Ascending aorta (tissue), 2 donors: ENCODE measurements at regions not wholly inside any gene's neighbourhood (a gene's known extent, or its start where the extent isn't known, plus 50 kb on each side); places are given as distances from the start of the nearest gene placed in this dataset.

Experiments used
- DNase-seq, 2 donors: peaks; one replicate each; pipeline ENCODE4 v3.0.0-alpha.2; 2019; ENCODE audit warnings: low spot score in 2 of 2
- H3K27ac ChIP-seq, 2 donors: fragments of 200-600 bp; sonication (generic); one replicate each; pipeline ENCODE4 v1.5.1; 2016 to 2017; ENCODE audit warnings: mild to moderate bottlenecking in 1 of 2
- H3K27me3 ChIP-seq: fragments of 200-600 bp; sonication (generic); one replicate; pipeline ENCODE4 v1.5.1; 2017
- H3K36me3 ChIP-seq, 2 donors: fragments of 200-600 bp; sonication (generic); one replicate each; pipeline ENCODE4 v1.5.1; 2016
- H3K4me1 ChIP-seq, 2 donors: fragments of 200-600 bp; sonication (generic); one replicate each; pipeline ENCODE4 v1.5.1; 2016 to 2017; ENCODE audit warnings: mild to moderate bottlenecking in 1 of 2
- H3K4me3 ChIP-seq, 2 donors: fragments of 200-600 bp; sonication (generic); one replicate each; pipeline ENCODE4 v1.5.1; 2016 to 2017; ENCODE audit warnings: mild to moderate bottlenecking in 1 of 2
- H3K9me3 ChIP-seq, 2 donors: fragments of 200-600 bp; sonication (generic); one replicate each; pipeline ENCODE4 v1.5.1; 2016
- intact Hi-C: fragments of 100-400 bp; cut with DNase I; formaldehyde crosslinking; loops from one replicate; pipeline ENCODE4 v1.15.1; 2023
- TF ChIP-seq, protein P1 (sequence below), 3 experiments: fragments of 200-600 bp in 2 of 3; fragments of 450-650 bp in 1 of 3; sonication (generic) in 2 of 3; IDR thresholded peaks; one replicate each; pipeline ENCODE4 v1.5.1; 2016 to 2019; ENCODE audit warnings: antibody characterized with exemption in 3 of 3, mild to moderate bottlenecking in 1 of 3, moderate library complexity in 1 of 3

DNA sequence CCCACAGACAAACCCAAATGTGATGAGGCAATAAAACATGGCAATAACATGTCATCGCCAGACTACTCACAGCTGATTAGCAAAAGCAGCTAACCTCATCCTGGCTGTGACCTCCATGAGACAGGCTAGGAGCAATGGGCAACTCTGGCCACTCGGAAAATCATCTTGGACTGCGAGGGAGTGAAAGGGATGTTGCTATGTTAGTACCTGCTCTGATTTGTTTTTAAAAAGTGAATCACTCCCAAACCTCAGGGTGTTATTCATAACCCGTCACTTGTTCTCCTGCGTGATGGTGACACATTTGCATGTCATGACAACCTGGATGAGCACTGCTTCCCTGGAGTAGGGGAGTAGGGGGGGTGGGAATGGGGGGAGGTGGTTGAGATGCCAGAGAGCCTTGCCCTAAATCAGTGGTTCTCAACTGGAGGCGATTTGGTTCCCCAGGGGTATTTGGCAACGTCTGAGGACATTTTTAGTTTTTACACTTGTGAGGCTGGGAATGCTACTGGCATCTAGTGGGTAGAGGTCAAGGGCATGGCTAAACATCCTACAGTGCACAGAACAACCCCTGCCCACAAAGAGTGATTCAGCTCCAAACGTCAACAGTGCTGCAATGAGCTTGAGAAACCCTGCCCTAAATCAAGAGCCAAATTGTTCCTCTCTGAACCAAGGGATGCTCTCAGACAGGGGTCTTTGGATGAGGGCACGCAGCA, 241.7 kb downstream of the SOX9 start:
- intact Hi-C loops = no loop called here
- Histone ChIP-seq H3K27me3 (no peaks in the 10 kb centered on the region), H3K4me1 (no peaks in the 10 kb centered on the region), H3K36me3 (no peaks in the 10 kb centered on the region), H3K4me3 (no peak overlapping the region), H3K27ac (no peak overlapping the region), H3K9me3 (no peaks in the 10 kb centered on the region)
- no peak for DNase-seq
- TF ChIP-seq, protein P1, sequence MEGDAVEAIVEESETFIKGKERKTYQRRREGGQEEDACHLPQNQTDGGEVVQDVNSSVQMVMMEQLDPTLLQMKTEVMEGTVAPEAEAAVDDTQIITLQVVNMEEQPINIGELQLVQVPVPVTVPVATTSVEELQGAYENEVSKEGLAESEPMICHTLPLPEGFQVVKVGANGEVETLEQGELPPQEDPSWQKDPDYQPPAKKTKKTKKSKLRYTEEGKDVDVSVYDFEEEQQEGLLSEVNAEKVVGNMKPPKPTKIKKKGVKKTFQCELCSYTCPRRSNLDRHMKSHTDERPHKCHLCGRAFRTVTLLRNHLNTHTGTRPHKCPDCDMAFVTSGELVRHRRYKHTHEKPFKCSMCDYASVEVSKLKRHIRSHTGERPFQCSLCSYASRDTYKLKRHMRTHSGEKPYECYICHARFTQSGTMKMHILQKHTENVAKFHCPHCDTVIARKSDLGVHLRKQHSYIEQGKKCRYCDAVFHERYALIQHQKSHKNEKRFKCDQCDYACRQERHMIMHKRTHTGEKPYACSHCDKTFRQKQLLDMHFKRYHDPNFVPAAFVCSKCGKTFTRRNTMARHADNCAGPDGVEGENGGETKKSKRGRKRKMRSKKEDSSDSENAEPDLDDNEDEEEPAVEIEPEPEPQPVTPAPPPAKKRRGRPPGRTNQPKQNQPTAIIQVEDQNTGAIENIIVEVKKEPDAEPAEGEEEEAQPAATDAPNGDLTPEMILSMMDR (IDR thresholded peaks at IDR 0.05) = no peak

DNA sequence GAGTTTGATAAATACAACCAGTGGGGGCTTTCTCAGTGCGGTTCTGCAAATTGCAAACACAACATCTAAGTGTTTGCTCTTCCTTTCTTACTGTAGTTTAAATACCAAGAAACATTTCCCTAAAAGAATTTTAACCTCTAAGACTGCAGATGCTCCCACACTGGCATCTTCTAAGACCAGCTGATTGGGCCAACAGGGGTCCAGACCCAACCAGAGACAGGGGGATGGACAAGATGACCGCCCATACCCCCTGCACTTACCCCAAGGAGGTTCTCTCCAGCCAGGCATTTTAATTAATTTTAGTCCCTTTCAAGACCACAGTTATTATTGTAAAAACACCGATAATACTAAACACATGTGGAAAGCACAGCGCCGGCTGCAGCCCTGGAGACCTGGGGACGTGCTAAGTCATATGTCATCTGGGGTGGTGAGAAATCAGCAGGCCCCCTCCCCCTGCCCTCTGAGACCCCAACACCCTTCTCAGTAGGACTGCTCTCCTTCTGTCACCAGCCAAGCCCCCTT, 242.3 kb downstream of the SOX9 start:
- H3K27me3 ChIP-seq = no peaks in the 10 kb centered on the region
- H3K36me3 ChIP-seq = no peaks in the 10 kb centered on the region
- no peak overlapping the region for H3K27ac ChIP-seq
- DNase-seq = no peak
- TF ChIP-seq, protein P1 (IDR thresholded peaks at IDR 0.05) = no peak
- intact Hi-C loops = no loop called here
- H3K4me1 ChIP-seq = no peaks in the 10 kb centered on the region
- H3K9me3 ChIP-seq = no peaks in the 10 kb centered on the region
- no peak overlapping the region for H3K4me3 ChIP-seq

DNA sequence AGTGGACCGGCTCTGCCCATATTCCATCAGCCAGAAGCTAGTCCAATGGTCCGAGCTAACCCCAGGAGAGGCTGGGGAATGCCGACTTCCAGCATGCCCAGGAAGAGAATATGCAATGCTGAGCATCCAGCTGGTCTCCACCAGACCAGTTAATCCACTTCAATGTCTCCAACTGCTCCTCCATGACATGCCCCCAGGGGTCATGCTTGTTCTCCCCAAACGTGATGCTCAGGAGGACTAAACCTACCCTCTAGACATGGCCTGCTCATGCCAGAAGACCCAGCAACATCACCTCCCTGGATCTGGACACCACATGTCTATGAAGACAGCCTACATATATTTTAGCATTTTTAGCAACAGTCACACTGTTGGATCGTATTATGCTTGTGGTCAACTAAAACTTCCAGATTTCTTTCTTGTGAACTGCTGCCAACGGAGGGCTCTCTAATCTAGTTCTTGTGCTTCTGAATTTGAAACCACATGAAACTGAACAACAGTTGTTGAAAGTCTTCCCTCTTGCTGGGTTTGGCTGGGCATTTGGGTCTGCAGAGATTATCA, 245.1 kb downstream of the SOX9 start:
- no peak overlapping the region for H3K4me3 ChIP-seq
- intact Hi-C loops = no loop called here
- H3K27me3 ChIP-seq = no peaks in the 10 kb centered on the region
- no peak for DNase-seq
- H3K27ac ChIP-seq = no peak overlapping the region
- no peaks in the 10 kb centered on the region for H3K4me1 ChIP-seq
- no peaks in the 10 kb centered on the region for H3K36me3 ChIP-seq
- TF ChIP-seq, protein P1 (IDR thresholded peaks at IDR 0.05) = no peak
- no peaks in the 10 kb centered on the region for H3K9me3 ChIP-seq

DNA sequence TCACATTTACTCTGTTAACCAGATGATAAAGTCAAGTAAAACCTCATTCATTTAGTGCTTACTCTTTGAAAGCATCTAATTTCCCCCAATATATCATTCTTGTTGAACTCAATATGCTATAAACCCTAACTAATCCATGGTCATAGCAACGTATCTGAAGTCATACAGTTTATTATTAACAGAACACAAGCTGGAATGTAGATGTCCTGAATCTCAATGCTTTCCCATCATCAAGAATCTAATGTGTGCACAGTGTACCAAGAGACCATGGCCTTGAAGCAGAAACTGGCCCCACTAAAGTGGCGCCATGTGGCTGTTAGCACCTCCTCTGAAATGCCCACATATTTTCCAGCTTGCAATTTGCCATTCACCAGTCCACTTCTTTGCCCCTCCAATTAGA, 245.8 kb downstream of the SOX9 start:
- no peaks in the 10 kb centered on the region for H3K9me3 ChIP-seq
- no peaks in the 10 kb centered on the region for H3K27me3 ChIP-seq
- H3K27ac ChIP-seq = no peak overlapping the region
- no peaks in the 10 kb centered on the region for H3K36me3 ChIP-seq
- intact Hi-C loops = no loop called here
- TF ChIP-seq, protein P1 (IDR thresholded peaks at IDR 0.05) = no peak
- no peaks in the 10 kb centered on the region for H3K4me1 ChIP-seq
- no peak overlapping the region for H3K4me3 ChIP-seq
- DNase-seq = no peak

DNA sequence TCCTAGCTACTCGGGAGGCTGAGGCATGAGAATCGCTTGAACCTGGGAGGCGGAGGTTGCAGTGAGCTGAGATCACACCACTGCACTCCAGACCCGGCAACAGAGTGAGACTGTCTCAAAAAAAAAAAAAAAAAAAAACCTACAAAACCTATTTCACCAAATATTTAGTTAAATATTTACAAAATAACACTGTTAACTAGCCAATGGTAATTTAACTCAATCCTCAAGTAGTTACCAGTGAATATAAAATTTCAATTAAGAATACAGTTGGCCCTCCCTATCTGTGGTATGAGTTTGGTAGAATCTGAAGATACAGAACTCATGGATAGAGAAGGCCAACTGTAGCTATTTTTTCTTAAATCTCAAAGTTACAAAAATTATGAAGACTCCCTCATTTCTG, 247.4 kb downstream of the SOX9 start:
- H3K4me1 ChIP-seq = no peaks in the 10 kb centered on the region
- H3K9me3 ChIP-seq = no peaks in the 10 kb centered on the region
- H3K4me3 ChIP-seq = no peak overlapping the region
- no peak overlapping the region for H3K27ac ChIP-seq
- no peaks in the 10 kb centered on the region for H3K36me3 ChIP-seq
- intact Hi-C loops = no loop called here
- DNase-seq = no peak
- H3K27me3 ChIP-seq = no peaks in the 10 kb centered on the region
- TF ChIP-seq, protein P1 (IDR thresholded peaks at IDR 0.05) = no peak
